Thoracic aorta (tissue), 2 donors: ENCODE measurements at regions not wholly inside any gene's neighbourhood (a gene's known extent, or its start where the extent isn't known, plus 50 kb on each side); places are given as distances from the start of the nearest gene placed in this dataset.

Source experiments
- ATAC-seq: fragments of 150-250 bp; one replicate; pipeline ENCODE4 v1.8.0; 2017; ENCODE audit warnings: low read depth; ENCODE audit not compliant: insufficient number of reproducible peaks, low FRiP score
- DNase-seq: peaks from one replicate; pipeline ENCODE4 v3.0.0-alpha.2; 2020; ENCODE audit warnings: low spot score
- H3K27ac ChIP-seq, 2 donors: fragments of 200-600 bp; sonication (generic); 1 replicate in 1 of 2; 2 replicates in 1 of 2; pipeline ENCODE4 v1.5.1; 2016; ENCODE audit warnings: mild to moderate bottlenecking in 2 of 2, moderate library complexity in 2 of 2
- H3K27me3 ChIP-seq: fragments of 200-600 bp; sonication (generic); replicated peaks from 2 replicates; pipeline ENCODE4 v1.6.0; 2016; ENCODE audit warnings: mild to moderate bottlenecking; ENCODE audit not compliant: insufficient read depth
- H3K36me3 ChIP-seq: fragments of 200-600 bp; sonication (generic); one replicate; pipeline ENCODE4 v1.5.1; 2016
- H3K4me1 ChIP-seq, 2 donors: fragments of 200-600 bp; sonication (generic); 1 replicate in 1 of 2; 2 replicates in 1 of 2; pipeline versions ENCODE4 v1.5.1 to v1.6.0; 2016; ENCODE audit warnings: low read depth in 2 of 2, mild to moderate bottlenecking in 1 of 2; ENCODE audit not compliant: control insufficient read depth in 1 of 2
- H3K4me3 ChIP-seq: fragments of 200-600 bp; sonication (generic); 2 replicates; pipeline ENCODE4 v1.5.1; 2016; ENCODE audit warnings: mild to moderate bottlenecking
- H3K9me3 ChIP-seq: fragments of 200-600 bp; sonication (generic); 2 replicates; pipeline ENCODE4 v1.5.1; 2016
- CTCF ChIP-seq: fragments of 200-600 bp; sonication (generic); IDR thresholded peaks from one replicate; pipeline ENCODE4 v1.5.1; 2019; ENCODE audit warnings: antibody characterized with exemption

GRCh38 chr18:10111191-10111590, 197.4 kb downstream of the VAPA start:
- H3K4me3 ChIP-seq = no peak overlapping the region
- ATAC-seq (no peak), DNase-seq (no peak)
- TF ChIP-seq CTCF = no peak
- H3K4me1 ChIP-seq = no peaks in the 10 kb centered on the region
- H3K36me3 ChIP-seq = no peaks in the 10 kb centered on the region
- no peaks in the 10 kb centered on the region for H3K27me3 ChIP-seq
- no peak overlapping the region for H3K27ac ChIP-seq
- no peaks in the 10 kb centered on the region for H3K9me3 ChIP-seq

- Histone ChIP-seq H3K27ac (no peak overlapping the region), H3K4me1 (no peaks in the 10 kb centered on the region), H3K4me3 (no peak overlapping the region), H3K27me3 (no peaks in the 10 kb centered on the region), H3K36me3 (no peaks in the 10 kb centered on the region), H3K9me3 (no peaks in the 10 kb centered on the region)
- DNase-seq = no peak
- TF ChIP-seq CTCF = no peak
- ATAC-seq = no peak
Observed at GRCh38 chr18:10111944-10112343, 198.1 kb downstream of the VAPA start.

- DNase-seq = no peak
Observed at GRCh38 chr18:10113121-10114022, 199.6 kb downstream of the VAPA start.

GRCh38 chr18:10114717-10115463, 201.1 kb downstream of the VAPA start:
- no peaks in the 10 kb centered on the region for H3K4me1 ChIP-seq
- H3K36me3 ChIP-seq = no peaks in the 10 kb centered on the region
- no peak overlapping the region for H3K4me3 ChIP-seq
- H3K27ac ChIP-seq = no peak overlapping the region
- peaks cover 4% of the 10 kb centered on the region for H3K9me3 ChIP-seq
- no peaks in the 10 kb centered on the region for H3K27me3 ChIP-seq
- no peak for DNase-seq
- TF ChIP-seq CTCF = no peak
- no peak for ATAC-seq

More at GRCh38 chr18:10113121-10114022, 199.6 kb downstream of the VAPA start:
- TF ChIP-seq CTCF = no peak
- Histone ChIP-seq H3K4me1 (no peaks in the 10 kb centered on the region), H3K27me3 (no peaks in the 10 kb centered on the region), H3K4me3 (no peak overlapping the region), H3K27ac (no peak overlapping the region), H3K9me3 (no peaks in the 10 kb centered on the region), H3K36me3 (no peaks in the 10 kb centered on the region)
- ATAC-seq = no peak

- H3K4me1 ChIP-seq = peaks cover 0 to 1% of the 10 kb centered on the region in 2 donors
- H3K36me3 ChIP-seq = no peaks in the 10 kb centered on the region
- peaks cover 4% of the 10 kb centered on the region for H3K9me3 ChIP-seq
- no peak for ATAC-seq
- TF ChIP-seq CTCF = no peak
- no peak overlapping the region for H3K27ac ChIP-seq
- DNase-seq = no peak
- no peak overlapping the region for H3K4me3 ChIP-seq
- no peaks in the 10 kb centered on the region for H3K27me3 ChIP-seq
Observed at GRCh38 chr18:10116574-10116973, 202.8 kb downstream of the VAPA start.
